WTC11 (cell line): ENCODE measurements at regions not wholly inside any gene's neighbourhood (a gene's known extent, or its start where the extent isn't known, plus 50 kb on each side); places are given as distances from the start of the nearest gene placed in this dataset.
A peak's percentile ranks its signal among the peaks of the same experiment; 100 is the strongest.

Experiments used
- ATAC-seq: fragments of 200-7000 bp; cut with Tn5 transposase; 2 replicates; pipeline ENCODE4 v1.10.0; 2021; ENCODE audit warnings: mild to moderate bottlenecking, moderate library complexity
- CTCF ChIA-PET: fragments of 300-600 bp; sonication (Branson Sonifier 250); formaldehyde crosslinking; loops from one replicate; lab custom pipeline; 2021; ENCODE audit warnings: antibody characterized with exemption; lab: Charles Lee
- POLR2A ChIA-PET: fragments of 350-600 bp; sonication (Branson Sonifier 250); formaldehyde crosslinking; loops from one replicate; lab custom pipeline; 2021; ENCODE audit warnings: antibody characterized with exemption; lab: Charles Lee
- DNase-seq: peaks from one replicate; pipeline ENCODE4 v3.0.0; 2021; ENCODE audit warnings: low spot score
- H3K27ac Mint-ChIP-seq: 2 replicates; pipeline ENCODE4 v1.8.0; 2021; ENCODE audit warnings: mixed read lengths
- H3K27me3 Mint-ChIP-seq: 2 replicates; pipeline ENCODE4 v1.8.0; 2021; ENCODE audit warnings: low read depth, mild to moderate bottlenecking, moderate library complexity, mixed read lengths
- H3K36me3 Mint-ChIP-seq: 2 replicates; pipeline ENCODE4 v1.8.0; 2021; ENCODE audit warnings: mixed read lengths
- H3K4me1 Mint-ChIP-seq: 2 replicates; pipeline ENCODE4 v1.8.0; 2022; ENCODE audit warnings: mixed read lengths
- H3K4me3 Mint-ChIP-seq: 2 replicates; pipeline ENCODE4 v1.8.0; 2021; ENCODE audit warnings: mild to moderate bottlenecking, moderate library complexity, mixed read lengths
- H3K9me3 Mint-ChIP-seq: 2 replicates; pipeline ENCODE4 v1.8.0; 2021; ENCODE audit warnings: mixed read lengths
- ATF6 ChIP-seq: sonication (generic); formaldehyde crosslinking; IDR thresholded peaks from 2 replicates; pipeline ENCODE4 v1.8.1; 2023; ENCODE audit warnings: mild to moderate bottlenecking, missing genetic modification reagents
- CDX4 ChIP-seq: fragments of 250-450 bp; sonication (Bioruptor Pico); IDR thresholded peaks from 2 replicates; pipeline ENCODE4 v1.9.0; 2021; ENCODE audit warnings: moderate library complexity, mild to moderate bottlenecking, inconsistent platforms, borderline replicate concordance
- CREM ChIP-seq: sonication (generic); formaldehyde crosslinking; IDR thresholded peaks from 2 replicates; pipeline ENCODE4 v1.8.1; 2022; ENCODE audit warnings: mild to moderate bottlenecking, missing genetic modification reagents, moderate library complexity
- GABPB1 ChIP-seq: sonication (generic); formaldehyde crosslinking; IDR thresholded peaks from 2 replicates; pipeline ENCODE4 v1.8.1; 2023; ENCODE audit warnings: mild to moderate bottlenecking, missing genetic modification reagents
- KAT7 ChIP-seq: sonication (generic); formaldehyde crosslinking; IDR thresholded peaks from 2 replicates; pipeline ENCODE4 v1.8.1; 2023; ENCODE audit warnings: missing genetic modification reagents, mild to moderate bottlenecking, borderline replicate concordance
- NFATC4 ChIP-seq: fragments of 250-450 bp; sonication (Bioruptor Pico); IDR thresholded peaks from 2 replicates; pipeline ENCODE4 v1.9.0; 2021; ENCODE audit warnings: mild to moderate bottlenecking
- OVOL2 ChIP-seq: fragments of 250-450 bp; sonication (Bioruptor Pico); IDR thresholded peaks from 2 replicates; pipeline ENCODE4 v1.9.0; 2021; ENCODE audit warnings: mild to moderate bottlenecking, borderline replicate concordance
- RELA ChIP-seq: sonication (generic); formaldehyde crosslinking; IDR thresholded peaks from 2 replicates; pipeline ENCODE4 v1.8.1; 2022; ENCODE audit warnings: missing genetic modification reagents, mild to moderate bottlenecking, borderline replicate concordance
- SMAD3 ChIP-seq: sonication (generic); formaldehyde crosslinking; IDR thresholded peaks from 2 replicates; pipeline ENCODE4 v1.8.0; 2022; ENCODE audit warnings: missing genetic modification reagents, mild to moderate bottlenecking, borderline replicate concordance
- SMAD4 ChIP-seq: sonication (generic); formaldehyde crosslinking; IDR thresholded peaks from 2 replicates; pipeline ENCODE4 v1.8.0; 2022; ENCODE audit warnings: mild to moderate bottlenecking, missing genetic modification reagents
- ZNF396 ChIP-seq: fragments of 250-450 bp; sonication (Bioruptor Pico); IDR thresholded peaks from 2 replicates; pipeline ENCODE4 v1.8.0; 2021; ENCODE audit warnings: mild to moderate bottlenecking, moderate library complexity, borderline replicate concordance
- ZNF423 ChIP-seq: fragments of 250-450 bp; sonication (Bioruptor Pico); IDR thresholded peaks from 2 replicates; pipeline ENCODE4 v2.1.2; 2022; ENCODE audit warnings: mild to moderate bottlenecking, moderate library complexity
- TF ChIP-seq, protein P1 (sequence below): sonication (generic); formaldehyde crosslinking; IDR thresholded peaks from 2 replicates; pipeline ENCODE4 v1.8.1; 2022; ENCODE audit warnings: low read depth, missing genetic modification reagents, borderline replicate concordance

DNA sequence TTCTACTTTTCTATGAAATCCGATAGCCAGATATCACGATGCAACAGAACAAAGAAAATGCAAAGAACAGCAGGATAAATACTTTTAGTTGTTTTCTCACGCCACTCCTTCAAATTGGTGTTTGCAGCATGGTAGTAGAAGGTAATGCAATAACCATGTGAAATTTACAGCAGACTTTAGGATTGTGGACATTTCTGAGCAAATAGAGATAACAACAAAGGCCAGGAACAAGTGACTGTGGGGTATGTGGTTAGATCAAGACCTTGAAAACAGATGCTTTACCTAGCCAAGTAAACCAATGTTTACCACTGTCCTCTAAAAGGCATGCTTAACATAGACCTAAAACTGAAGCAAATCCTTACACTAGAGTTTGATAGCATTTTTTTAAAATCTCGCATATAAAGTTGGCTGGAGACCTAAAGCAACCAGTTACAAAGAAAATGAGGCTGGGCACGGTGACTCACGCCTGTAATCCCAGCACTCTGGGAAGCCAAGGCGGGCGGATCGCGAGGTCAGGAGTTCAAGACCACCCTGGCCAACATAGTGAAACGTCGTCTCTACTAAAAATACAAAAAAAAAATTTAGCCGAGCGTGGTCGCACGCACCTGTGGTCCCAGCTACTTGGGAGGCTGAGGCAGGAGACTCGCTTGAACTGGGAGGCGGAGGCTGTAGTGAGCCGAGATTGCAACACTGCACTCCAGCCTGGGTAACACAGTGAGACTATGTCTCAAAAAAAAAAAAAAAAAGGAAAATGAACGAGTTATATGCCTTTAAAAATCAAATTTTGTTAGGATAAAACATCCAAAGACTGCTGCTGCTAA, 123.2 kb upstream of the FOXN3 start:
- Mint-ChIP-seq H3K27ac (peak overlapping the region; percentile 91), H3K27me3 (no peaks in the 10 kb centered on the region), H3K4me3 (no peak overlapping the region)
- no peak for DNase-seq
- TF ChIP-seq KAT7 (CRISPR knock-in tag) (no peak), GABPB1 (CRISPR knock-in tag) (peak; percentile 92), RELA (no peak)
- TF ChIP-seq, all 79 proteins: peak for 1
- peaks cover 14% of the 10 kb centered on the region for H3K36me3 Mint-ChIP-seq
- H3K9me3 Mint-ChIP-seq: peaks cover 6% of the 10 kb centered on the region
- ChIA-PET POLR2A (no interaction called here), CTCF (no interaction called here)
- ATAC-seq: no peak
- H3K4me1 Mint-ChIP-seq: peaks cover 79% of the 10 kb centered on the region

DNA sequence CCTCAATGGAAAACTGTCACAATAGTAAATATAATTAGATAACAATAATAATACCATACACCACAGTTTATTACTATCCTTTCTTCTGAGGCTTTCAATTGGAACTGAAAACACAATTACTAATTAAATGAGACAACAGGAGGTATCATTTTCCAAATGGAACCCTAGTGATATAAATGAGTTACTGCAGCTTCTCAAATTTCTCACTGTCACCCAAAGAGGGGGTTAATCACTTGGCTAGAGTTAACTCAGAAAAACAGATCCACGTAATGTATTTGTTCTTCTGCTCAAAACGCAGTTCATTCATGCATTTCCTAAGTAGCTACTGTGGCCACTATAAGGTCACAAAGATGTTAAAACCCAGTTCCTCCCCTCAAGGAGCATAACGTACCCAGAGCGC, 120.9 kb upstream of the FOXN3 start:
- no peak for DNase-seq
- ChIA-PET CTCF (interaction anchor here (0.6 to 1.5 kb wide), 2 partner anchors 11 to 27 kb away, joined by 3 to 4 read pairs; no protein-coding TSS in a partner anchor), POLR2A (no interaction called here)
- Mint-ChIP-seq H3K9me3 (peaks cover 6% of the 10 kb centered on the region), H3K4me3 (no peak overlapping the region), H3K27me3 (no peaks in the 10 kb centered on the region), H3K27ac (peak overlapping the region; percentile 86), H3K36me3 (peaks cover 22% of the 10 kb centered on the region), H3K4me1 (peaks cover 63% of the 10 kb centered on the region)
- no peak; the same call in 1 of the 2 replicates for ATAC-seq
- TF ChIP-seq, protein P1, sequence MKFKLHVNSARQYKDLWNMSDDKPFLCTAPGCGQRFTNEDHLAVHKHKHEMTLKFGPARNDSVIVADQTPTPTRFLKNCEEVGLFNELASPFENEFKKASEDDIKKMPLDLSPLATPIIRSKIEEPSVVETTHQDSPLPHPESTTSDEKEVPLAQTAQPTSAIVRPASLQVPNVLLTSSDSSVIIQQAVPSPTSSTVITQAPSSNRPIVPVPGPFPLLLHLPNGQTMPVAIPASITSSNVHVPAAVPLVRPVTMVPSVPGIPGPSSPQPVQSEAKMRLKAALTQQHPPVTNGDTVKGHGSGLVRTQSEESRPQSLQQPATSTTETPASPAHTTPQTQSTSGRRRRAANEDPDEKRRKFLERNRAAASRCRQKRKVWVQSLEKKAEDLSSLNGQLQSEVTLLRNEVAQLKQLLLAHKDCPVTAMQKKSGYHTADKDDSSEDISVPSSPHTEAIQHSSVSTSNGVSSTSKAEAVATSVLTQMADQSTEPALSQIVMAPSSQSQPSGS (CRISPR knock-in tag): no peak
- no peak for TF ChIP-seq ATF6
- no peak for TF ChIP-seq ZNF396 (CRISPR knock-in tag)
- no peak for TF ChIP-seq KAT7 (CRISPR knock-in tag)
- no peak for TF ChIP-seq SMAD4 (CRISPR knock-in tag)
- TF ChIP-seq ZNF423: no peak
- no peak for TF ChIP-seq NFATC4 (CRISPR knock-in tag)
- no peak for TF ChIP-seq RELA

- ATAC-seq: no peak
- no peak for DNase-seq
- peaks cover 50% of the 10 kb centered on the region for H3K4me1 Mint-ChIP-seq
- no peak overlapping the region for H3K4me3 Mint-ChIP-seq
- H3K9me3 Mint-ChIP-seq: peaks cover 9% of the 10 kb centered on the region
- ChIA-PET POLR2A (no interaction called here), CTCF (no interaction called here)
- H3K27me3 Mint-ChIP-seq: no peaks in the 10 kb centered on the region
- TF ChIP-seq GABPB1 (CRISPR knock-in tag) (no peak), SMAD3 (CRISPR knock-in tag) (no peak), OVOL2 (CRISPR knock-in tag) (no peak), CDX4 (no peak), CREM (CRISPR knock-in tag) (no peak)
- peaks cover 29% of the 10 kb centered on the region for H3K36me3 Mint-ChIP-seq
- H3K27ac Mint-ChIP-seq: peak overlapping the region; percentile 85
These were observed 118.1 kb upstream of the FOXN3 start for GRCh38 chr14:89534902-89535685.
